Ovary (tissue), 7 donors: ENCODE measurements at regions not wholly inside any gene's neighbourhood (a gene's known extent, or its start where the extent isn't known, plus 50 kb on each side); places are given as distances from the start of the nearest gene placed in this dataset.

Source experiments
- DNase-seq, 5 donors: peaks; one replicate each; pipeline ENCODE4 v3.0.0-alpha.2; 2019 to 2020
- H3K27ac ChIP-seq, 2 donors: fragments of 200-600 bp; one replicate each; pipeline versions ENCODE4 v1.5.1 to v1.8.0; 2019 to 2022
- H3K27me3 ChIP-seq: fragments of 200-600 bp; one replicate; pipeline ENCODE4 v1.8.0; 2022
- H3K36me3 ChIP-seq: fragments of 200-600 bp; sonication (generic); one replicate; pipeline ENCODE4 v1.5.1; 2019
- H3K4me1 ChIP-seq: one replicate; pipeline ENCODE4 v1.8.1; 2013; ENCODE audit warnings: mild to moderate bottlenecking, moderate library complexity; ENCODE audit not compliant: insufficient read depth
- H3K4me3 ChIP-seq: fragments of 200-600 bp; sonication (generic); one replicate; pipeline ENCODE4 v1.5.1; 2017
- H3K9me3 ChIP-seq, 2 donors: fragments of 200-600 bp in 1 of 2; sonication (generic) in 1 of 2; one replicate each; pipeline versions ENCODE4 v1.5.1 to v1.8.1; 2013 to 2019; ENCODE audit warnings: mild to moderate bottlenecking in 1 of 2, moderate library complexity in 1 of 2
- EP300 ChIP-seq: sonication (generic); formaldehyde crosslinking; IDR thresholded peaks from one replicate; pipeline ENCODE4 v1.6.1; 2017; ENCODE audit warnings: antibody characterized with exemption
- POLR2A ChIP-seq: fragments of 450-650 bp; IDR thresholded peaks from one replicate; pipeline ENCODE4 v1.6.1; 2017; ENCODE audit warnings: antibody characterized with exemption, mild to moderate bottlenecking, moderate library complexity
- WGBS, 3 donors: extraction: QIAGEN DNeasy Blood & Tissue Kit in 1 of 3; methylation state at CpG; one replicate each; pipeline versions ENCODE4 v1.1.5 to v1.1.7; 2013 to 2017; 5-methylcytosine and 5-hydroxymethylcytosine counted together
- intact Hi-C, 4 donors: fragments of 100-400 bp; cut with DNase I; formaldehyde crosslinking; loops; one replicate each; pipeline versions ENCODE4 v1.11.0 to v1.15.1; 2022 to 2023
- TF ChIP-seq, protein P1 (sequence below), 3 donors: fragments of 450-650 bp in 2 of 3; fragments of 200-600 bp in 1 of 3; IDR thresholded peaks; one replicate each; pipeline versions ENCODE4 v1.5.1 to v1.8.0; 2016 to 2022; ENCODE audit warnings: antibody characterized with exemption in 3 of 3, mild to moderate bottlenecking in 1 of 3
- donor health status: DM: no; HTN: no; CAD: no; lungs with moderate emphysema.
- donor health status: DM: no; HTN: no; CAD: no.
- donor health status: Bipolar disorder and iron deficiency.
- donor health status: DM: no; HTN: no; CAD: no.
- donor health status: DM: yes; HTN: yes; CAD: no.

DNA sequence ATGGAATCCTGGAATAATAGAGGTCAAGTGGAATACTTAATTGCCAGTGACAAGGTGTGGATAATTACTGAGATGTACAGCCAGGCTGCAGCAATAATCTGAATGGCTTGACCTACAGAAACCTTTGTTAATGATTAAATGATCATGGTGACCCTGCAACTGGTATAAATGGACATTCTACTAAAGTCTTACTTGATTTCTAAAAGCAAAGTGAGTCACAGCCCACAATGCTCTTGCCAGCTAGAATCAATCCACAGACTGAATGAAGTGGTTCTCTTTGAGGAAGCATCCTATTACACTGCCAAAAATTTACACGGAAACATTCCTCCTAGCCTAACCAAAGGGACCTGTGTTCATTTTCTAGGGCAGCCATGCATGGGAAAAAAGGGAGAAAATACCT, 518.5 kb downstream of the SOX5 start:
- 84 to 94% (median 90%) methylated on average over 1 of the region's 1 CpG for WGBS, 3 donors
- intact Hi-C loops = no loop called here
- H3K4me3 ChIP-seq = no peak overlapping the region
- no peak for TF ChIP-seq EP300
- no peak for TF ChIP-seq POLR2A
- TF ChIP-seq, protein P1, sequence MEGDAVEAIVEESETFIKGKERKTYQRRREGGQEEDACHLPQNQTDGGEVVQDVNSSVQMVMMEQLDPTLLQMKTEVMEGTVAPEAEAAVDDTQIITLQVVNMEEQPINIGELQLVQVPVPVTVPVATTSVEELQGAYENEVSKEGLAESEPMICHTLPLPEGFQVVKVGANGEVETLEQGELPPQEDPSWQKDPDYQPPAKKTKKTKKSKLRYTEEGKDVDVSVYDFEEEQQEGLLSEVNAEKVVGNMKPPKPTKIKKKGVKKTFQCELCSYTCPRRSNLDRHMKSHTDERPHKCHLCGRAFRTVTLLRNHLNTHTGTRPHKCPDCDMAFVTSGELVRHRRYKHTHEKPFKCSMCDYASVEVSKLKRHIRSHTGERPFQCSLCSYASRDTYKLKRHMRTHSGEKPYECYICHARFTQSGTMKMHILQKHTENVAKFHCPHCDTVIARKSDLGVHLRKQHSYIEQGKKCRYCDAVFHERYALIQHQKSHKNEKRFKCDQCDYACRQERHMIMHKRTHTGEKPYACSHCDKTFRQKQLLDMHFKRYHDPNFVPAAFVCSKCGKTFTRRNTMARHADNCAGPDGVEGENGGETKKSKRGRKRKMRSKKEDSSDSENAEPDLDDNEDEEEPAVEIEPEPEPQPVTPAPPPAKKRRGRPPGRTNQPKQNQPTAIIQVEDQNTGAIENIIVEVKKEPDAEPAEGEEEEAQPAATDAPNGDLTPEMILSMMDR (IDR thresholded peaks at IDR 0.05) = no peak
- DNase-seq = no peak
- H3K4me1 ChIP-seq = no peaks in the 10 kb centered on the region
- no peak overlapping the region for H3K27ac ChIP-seq
- no peaks in the 10 kb centered on the region for H3K9me3 ChIP-seq
- no peaks in the 10 kb centered on the region for H3K27me3 ChIP-seq
- H3K36me3 ChIP-seq = no peaks in the 10 kb centered on the region

- Histone ChIP-seq H3K9me3 (no peaks in the 10 kb centered on the region), H3K27ac (no peak overlapping the region), H3K27me3 (no peaks in the 10 kb centered on the region), H3K36me3 (no peaks in the 10 kb centered on the region), H3K4me1 (no peaks in the 10 kb centered on the region), H3K4me3 (no peak overlapping the region)
- TF ChIP-seq POLR2A (no peak), EP300 (no peak)
- TF ChIP-seq, protein P1 (IDR thresholded peaks at IDR 0.05) = no peak
- intact Hi-C loops = no loop called here
- no peak for DNase-seq
Observed at GRCh38 chr12:23433121-23433520, 516.3 kb downstream of the SOX5 start.

GRCh38 chr12:23434154-23434553, 515.3 kb downstream of the SOX5 start:
- TF ChIP-seq, protein P1 (IDR thresholded peaks at IDR 0.05) = no peak
- no peak for TF ChIP-seq POLR2A
- TF ChIP-seq EP300 = no peak
- whole genome bisulfite sequencing, 3 donors = 87 to 91% (median 90%) methylated on average over 2 of the region's 2 CpGs
- Histone ChIP-seq H3K27me3 (no peaks in the 10 kb centered on the region), H3K4me1 (no peaks in the 10 kb centered on the region), H3K27ac (no peak overlapping the region), H3K36me3 (no peaks in the 10 kb centered on the region), H3K9me3 (no peaks in the 10 kb centered on the region), H3K4me3 (no peak overlapping the region)
- intact Hi-C loops = no loop called here
- DNase-seq = no peak

DNA sequence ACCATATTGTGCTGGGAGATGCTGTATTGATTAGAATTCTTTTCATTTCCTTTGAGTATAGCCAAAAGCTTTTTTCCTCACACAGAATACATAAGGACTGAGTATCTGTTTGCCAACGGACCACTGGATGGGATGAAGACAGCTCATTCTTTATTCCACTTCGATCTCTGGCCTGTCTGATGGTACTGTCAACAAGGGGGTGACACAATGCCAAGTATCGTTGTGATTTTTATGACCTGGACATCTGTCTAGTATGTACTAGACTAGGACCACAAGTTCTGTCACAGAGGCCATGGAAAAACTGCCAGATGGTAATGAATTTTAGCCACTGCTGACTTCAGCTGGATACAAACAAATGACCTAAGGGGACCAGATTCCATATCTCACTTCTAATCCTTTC, 502.7 kb downstream of the SOX5 start:
- H3K4me1 ChIP-seq = no peaks in the 10 kb centered on the region
- H3K27me3 ChIP-seq = no peaks in the 10 kb centered on the region
- TF ChIP-seq, protein P1 (IDR thresholded peaks at IDR 0.05) = no peak
- TF ChIP-seq POLR2A (no peak), EP300 (no peak)
- intact Hi-C loops = no loop called here
- no peaks in the 10 kb centered on the region for H3K36me3 ChIP-seq
- H3K9me3 ChIP-seq = no peaks in the 10 kb centered on the region
- WGBS, 3 donors = 50 to 60% (median 54%) methylated on average over 3 of the region's 3 CpGs
- no peak for DNase-seq
- H3K27ac ChIP-seq = no peak overlapping the region
- H3K4me3 ChIP-seq = no peak overlapping the region

GRCh38 chr12:23450810-23451209, 498.7 kb downstream of the SOX5 start:
- no peak for TF ChIP-seq EP300
- TF ChIP-seq, protein P1 (IDR thresholded peaks at IDR 0.05) = no peak
- Histone ChIP-seq H3K4me1 (no peaks in the 10 kb centered on the region), H3K9me3 (no peaks in the 10 kb centered on the region), H3K27me3 (no peaks in the 10 kb centered on the region), H3K36me3 (no peaks in the 10 kb centered on the region), H3K4me3 (no peak overlapping the region), H3K27ac (no peak overlapping the region)
- intact Hi-C loops = no loop called here
- WGBS, 3 donors = 92 to 93% (median 93%) methylated on average over 1 of the region's 1 CpG
- no peak for DNase-seq
